Right lobe of liver (tissue), 4 donors: ENCODE measurements at regions not wholly inside any gene's neighbourhood (a gene's known extent, or its start where the extent isn't known, plus 50 kb on each side); places are given as distances from the start of the nearest gene placed in this dataset.

Source experiments
- POLR2A ChIP-seq: fragments of 450-650 bp; IDR thresholded peaks from one replicate; pipeline ENCODE4 v1.6.1; 2017; ENCODE audit warnings: antibody characterized with exemption, mild to moderate bottlenecking
- TF ChIP-seq, protein P1 (sequence below), 4 donors: fragments of 200-600 bp in 3 of 4; fragments of 450-650 bp in 1 of 4; IDR thresholded peaks; one replicate each; pipeline versions ENCODE4 v1.5.1 to v1.8.0; 2016 to 2022; ENCODE audit warnings: antibody characterized with exemption in 4 of 4, mild to moderate bottlenecking in 2 of 4
- donor health status: DM: no; HTN: no; CAD: no.
- donor health status: DM: no; HTN: no; CAD: no.
- donor health status: DM: no; HTN: yes; CAD: no.

DNA sequence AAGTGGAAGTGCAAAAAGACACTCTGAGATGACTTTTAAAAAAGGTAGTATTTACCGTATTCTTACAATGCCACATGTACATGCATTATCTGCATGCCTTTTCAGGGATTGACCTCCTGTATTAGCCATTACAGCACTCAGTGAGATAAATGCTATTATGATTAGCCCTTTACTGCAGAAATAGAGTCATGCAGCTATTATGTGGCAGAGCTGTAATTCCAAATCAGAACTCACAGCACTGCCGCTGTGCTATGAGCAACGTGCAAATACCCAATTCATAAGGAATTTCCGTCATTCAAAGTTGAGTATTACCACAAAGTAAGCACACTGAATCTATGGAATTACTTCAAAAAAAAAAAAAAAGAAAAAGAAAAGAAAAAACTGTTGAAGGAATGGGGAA is 92.1 kb upstream of the SMAD1 start:
- TF ChIP-seq, protein P1, sequence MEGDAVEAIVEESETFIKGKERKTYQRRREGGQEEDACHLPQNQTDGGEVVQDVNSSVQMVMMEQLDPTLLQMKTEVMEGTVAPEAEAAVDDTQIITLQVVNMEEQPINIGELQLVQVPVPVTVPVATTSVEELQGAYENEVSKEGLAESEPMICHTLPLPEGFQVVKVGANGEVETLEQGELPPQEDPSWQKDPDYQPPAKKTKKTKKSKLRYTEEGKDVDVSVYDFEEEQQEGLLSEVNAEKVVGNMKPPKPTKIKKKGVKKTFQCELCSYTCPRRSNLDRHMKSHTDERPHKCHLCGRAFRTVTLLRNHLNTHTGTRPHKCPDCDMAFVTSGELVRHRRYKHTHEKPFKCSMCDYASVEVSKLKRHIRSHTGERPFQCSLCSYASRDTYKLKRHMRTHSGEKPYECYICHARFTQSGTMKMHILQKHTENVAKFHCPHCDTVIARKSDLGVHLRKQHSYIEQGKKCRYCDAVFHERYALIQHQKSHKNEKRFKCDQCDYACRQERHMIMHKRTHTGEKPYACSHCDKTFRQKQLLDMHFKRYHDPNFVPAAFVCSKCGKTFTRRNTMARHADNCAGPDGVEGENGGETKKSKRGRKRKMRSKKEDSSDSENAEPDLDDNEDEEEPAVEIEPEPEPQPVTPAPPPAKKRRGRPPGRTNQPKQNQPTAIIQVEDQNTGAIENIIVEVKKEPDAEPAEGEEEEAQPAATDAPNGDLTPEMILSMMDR (IDR thresholded peaks at IDR 0.05), result no peak
- no peak for TF ChIP-seq POLR2A
